Neural cell (in vitro differentiated cells): ENCODE measurements at regions not wholly inside any gene's neighbourhood (a gene's known extent, or its start where the extent isn't known, plus 50 kb on each side); places are given as distances from the start of the nearest gene placed in this dataset.

ENCODE experiments used
- H2AFZ ChIP-seq: fragments of 200-600, 300-800 bp; sonication (generic), shearing (Covaris generic); 2 replicates; pipeline ENCODE4 v1.6.0; 2014; ENCODE audit warnings: low read depth, mild to moderate bottlenecking, antibody characterized with exemption, low read length, moderate library complexity
- H3F3A ChIP-seq: fragments of 200-600 bp; shearing (Covaris generic); 2 replicates; pipeline ENCODE4 v1.6.1; 2016; ENCODE audit warnings: mild to moderate bottlenecking, moderate library complexity, mixed read lengths, antibody characterized with exemption, low read length; ENCODE audit not compliant: insufficient read depth, poor library complexity, severe bottlenecking
- H3K27ac ChIP-seq: fragments of 200-600, 300-800 bp; sonication (generic), shearing (Covaris generic); 2 replicates; pipeline ENCODE4 v1.5.1; 2014; ENCODE audit warnings: mild to moderate bottlenecking, low read length, moderate library complexity
- H3K27me3 ChIP-seq: fragments of 300-800, 200-600 bp; sonication (generic), shearing (Covaris generic); 2 replicates; pipeline ENCODE4 v1.6.0; 2014; ENCODE audit warnings: mild to moderate bottlenecking, low read depth, low read length, moderate library complexity; ENCODE audit not compliant: insufficient read depth
- H3K36me3 ChIP-seq: fragments of 300-800, 200-600 bp; sonication (generic), shearing (Covaris generic); 2 replicates; pipeline ENCODE4 v1.5.1; 2014; ENCODE audit warnings: mild to moderate bottlenecking, antibody characterized with exemption, low read length, moderate library complexity; ENCODE audit not compliant: insufficient read depth
- H3K4me2 ChIP-seq: fragments of 300-800, 200-600 bp; sonication (generic), shearing (Covaris generic); 2 replicates; pipeline ENCODE4 v1.6.0; 2014; ENCODE audit warnings: mild to moderate bottlenecking, low read length
- H3K4me3 ChIP-seq: fragments of 300-800, 200-600 bp; sonication (generic), shearing (Covaris generic); 2 replicates; pipeline ENCODE4 v1.5.1; 2014; ENCODE audit warnings: mild to moderate bottlenecking, low read length, moderate library complexity
- H3K79me2 ChIP-seq: fragments of 200-600 bp; shearing (Covaris generic); replicated peaks from 2 replicates; pipeline ENCODE4 v1.6.0; 2014; ENCODE audit warnings: mild to moderate bottlenecking, low read length, moderate library complexity; ENCODE audit not compliant: insufficient read depth
- H3K9ac ChIP-seq: fragments of 300-800, 200-600 bp; sonication (generic), shearing (Covaris generic); 2 replicates; pipeline ENCODE4 v1.6.1; 2016; ENCODE audit warnings: mild to moderate bottlenecking, low read length, mixed read lengths
- H3K9me2 ChIP-seq: fragments of 200-600 bp; shearing (Covaris generic); 2 replicates; pipeline ENCODE4 v1.6.1; 2016; ENCODE audit warnings: mild to moderate bottlenecking, low read length, mixed read lengths; ENCODE audit not compliant: insufficient read depth
- H3K9me3 ChIP-seq: fragments of 200-600, 300-800 bp; sonication (generic), shearing (Covaris generic); 2 replicates; pipeline ENCODE4 v1.6.1; 2016; ENCODE audit warnings: mild to moderate bottlenecking, mixed run types, low read length, moderate library complexity, mixed read lengths
- H4K20me1 ChIP-seq: fragments of 200-600 bp; shearing (Covaris generic); 2 replicates; pipeline ENCODE4 v1.6.1; 2016; ENCODE audit warnings: mild to moderate bottlenecking, mixed run types; ENCODE audit not compliant: insufficient read depth
- EP300 ChIP-seq: fragments of 450-650 bp; conservative IDR thresholded peaks from 2 replicates; pipeline ENCODE4 v1.6.1; 2014; ENCODE audit warnings: antibody characterized with exemption, mild to moderate bottlenecking, moderate library complexity; ENCODE audit not compliant: poor library complexity, severe bottlenecking
- EZH2 ChIP-seq: fragments of 200-600, 300-800 bp; shearing (Covaris generic), sonication (generic); IDR thresholded peaks from 2 replicates; pipeline ENCODE4 v1.6.1; 2014; ENCODE audit warnings: antibody characterized with exemption, low read length, borderline replicate concordance, mild to moderate bottlenecking; ENCODE audit not compliant: insufficient read depth, poor library complexity, severe bottlenecking
- MXI1 ChIP-seq: fragments of 450-650 bp; conservative IDR thresholded peaks from 2 replicates; pipeline ENCODE4 v1.6.1; 2014; ENCODE audit warnings: antibody characterized with exemption, mild to moderate bottlenecking; ENCODE audit not compliant: poor library complexity, severe bottlenecking
- RAD21 ChIP-seq: fragments of 450-650 bp; conservative IDR thresholded peaks from 2 replicates; pipeline ENCODE4 v1.6.1; 2014; ENCODE audit warnings: antibody characterized with exemption, mild to moderate bottlenecking, moderate library complexity
- REST ChIP-seq: IDR thresholded peaks from 2 replicates; pipeline ENCODE4 v1.6.1; 2012; ENCODE audit warnings: borderline replicate concordance
- SMC3 ChIP-seq: fragments of 450-650 bp; conservative IDR thresholded peaks from 2 replicates; pipeline ENCODE4 v1.6.1; 2014; ENCODE audit warnings: antibody characterized with exemption, mild to moderate bottlenecking, moderate library complexity; ENCODE audit not compliant: poor library complexity
- TAF1 ChIP-seq: IDR thresholded peaks from 2 replicates; pipeline ENCODE4 v1.6.1; 2012; ENCODE audit warnings: low read depth
- TF ChIP-seq, protein P1 (sequence below): fragments of 450-650 bp; IDR thresholded peaks from 2 replicates; pipeline ENCODE4 v1.5.1; 2014; ENCODE audit warnings: antibody characterized with exemption, mild to moderate bottlenecking, moderate library complexity; ENCODE audit not compliant: poor library complexity, severe bottlenecking

- Histone ChIP-seq H3K4me3 (no peak overlapping the region), H4K20me1 (no peaks in the 10 kb centered on the region), H3K79me2 (no peaks in the 10 kb centered on the region)
Observed at GRCh38 chr13:40457929-40458719, 208.3 kb downstream of the FOXO1 start.

DNA sequence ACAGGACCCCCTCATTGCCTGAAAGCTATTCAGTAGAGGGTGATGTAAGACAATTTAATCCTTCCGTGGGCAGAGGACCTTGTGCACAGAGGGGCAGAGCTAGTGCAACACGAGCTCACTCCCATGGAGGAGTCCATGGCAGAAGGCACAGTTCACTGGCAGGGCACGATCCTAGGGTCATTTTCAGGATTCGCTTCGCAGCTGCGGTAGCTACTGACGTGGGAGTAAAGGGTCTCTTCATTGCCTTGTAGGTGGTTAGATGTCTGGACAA, 207.8 kb downstream of the FOXO1 start:
- H2AFZ ChIP-seq = no peak overlapping the region
- H3K36me3 ChIP-seq = no peaks in the 10 kb centered on the region
- H3K27me3 ChIP-seq = no peaks in the 10 kb centered on the region
- no peaks in the 10 kb centered on the region for H3K9me3 ChIP-seq
- H4K20me1 ChIP-seq = no peaks in the 10 kb centered on the region
- H3F3A ChIP-seq = no peaks in the 10 kb centered on the region
- H3K9ac ChIP-seq = no peak overlapping the region
- H3K79me2 ChIP-seq = no peaks in the 10 kb centered on the region
- no peak overlapping the region for H3K4me2 ChIP-seq
- H3K4me3 ChIP-seq = no peak overlapping the region
- no peak overlapping the region for H3K27ac ChIP-seq
- H3K9me2 ChIP-seq = no peaks in the 10 kb centered on the region
- TF ChIP-seq REST (no peak), EP300 (no peak), TAF1 (no peak), MXI1 (no peak), EZH2 (no peak), RAD21 (no peak)
- TF ChIP-seq, protein P1, sequence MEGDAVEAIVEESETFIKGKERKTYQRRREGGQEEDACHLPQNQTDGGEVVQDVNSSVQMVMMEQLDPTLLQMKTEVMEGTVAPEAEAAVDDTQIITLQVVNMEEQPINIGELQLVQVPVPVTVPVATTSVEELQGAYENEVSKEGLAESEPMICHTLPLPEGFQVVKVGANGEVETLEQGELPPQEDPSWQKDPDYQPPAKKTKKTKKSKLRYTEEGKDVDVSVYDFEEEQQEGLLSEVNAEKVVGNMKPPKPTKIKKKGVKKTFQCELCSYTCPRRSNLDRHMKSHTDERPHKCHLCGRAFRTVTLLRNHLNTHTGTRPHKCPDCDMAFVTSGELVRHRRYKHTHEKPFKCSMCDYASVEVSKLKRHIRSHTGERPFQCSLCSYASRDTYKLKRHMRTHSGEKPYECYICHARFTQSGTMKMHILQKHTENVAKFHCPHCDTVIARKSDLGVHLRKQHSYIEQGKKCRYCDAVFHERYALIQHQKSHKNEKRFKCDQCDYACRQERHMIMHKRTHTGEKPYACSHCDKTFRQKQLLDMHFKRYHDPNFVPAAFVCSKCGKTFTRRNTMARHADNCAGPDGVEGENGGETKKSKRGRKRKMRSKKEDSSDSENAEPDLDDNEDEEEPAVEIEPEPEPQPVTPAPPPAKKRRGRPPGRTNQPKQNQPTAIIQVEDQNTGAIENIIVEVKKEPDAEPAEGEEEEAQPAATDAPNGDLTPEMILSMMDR = no peak

More at GRCh38 chr13:40457929-40458719, 208.3 kb downstream of the FOXO1 start:
- no peak overlapping the region for H3K27ac ChIP-seq
- no peaks in the 10 kb centered on the region for H3K9me2 ChIP-seq
- no peak overlapping the region for H2AFZ ChIP-seq
- no peaks in the 10 kb centered on the region for H3K27me3 ChIP-seq
- H3K36me3 ChIP-seq = no peaks in the 10 kb centered on the region
- H3F3A ChIP-seq = no peaks in the 10 kb centered on the region
- TF ChIP-seq REST (no peak), TAF1 (no peak), SMC3 (no peak), MXI1 (no peak), EP300 (no peak), EZH2 (no peak)
- TF ChIP-seq, protein P1 = no peak
- H3K9ac ChIP-seq = no peak overlapping the region
- no peak overlapping the region for H3K4me2 ChIP-seq
- H3K9me3 ChIP-seq = no peaks in the 10 kb centered on the region
